ENCODE measurements at regions not wholly inside any gene's neighbourhood (a gene's known extent, or its start where the extent isn't known, plus 50 kb on each side); places are given as distances from the start of the nearest gene placed in this dataset.

DNA sequence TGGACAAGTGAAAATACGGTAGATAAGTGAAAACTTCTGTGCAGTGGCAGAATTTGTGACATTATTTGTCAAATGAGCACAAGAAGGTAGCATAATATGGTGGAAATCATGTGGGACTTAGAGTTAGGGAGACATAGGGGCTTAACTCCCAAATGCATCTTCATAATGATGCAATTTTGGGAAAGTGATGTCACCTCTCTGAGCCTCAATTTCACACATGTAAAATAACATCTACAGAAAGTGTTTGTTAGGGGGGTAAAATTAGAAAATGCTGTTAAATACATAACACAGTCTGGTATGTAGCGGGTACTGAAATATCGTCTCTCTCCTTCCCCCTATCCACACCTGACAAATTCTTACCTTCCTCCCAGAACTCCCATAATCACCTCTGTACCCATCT is 52.9 kb upstream of the CAPN7 start (continued):
- no peak for TF ChIP-seq CTCF (conservative IDR thresholded peaks at IDR 0.05; ENCODE audit: low read depth in 2 of 2)
- no peak for TF ChIP-seq NANOG (IDR thresholded peaks at IDR 0.05; ENCODE audit: borderline replicate concordance)
- no peak for TF ChIP-seq STAT1 (IDR thresholded peaks at IDR 0.05; ENCODE audit: unreplicated experiment)

- no peak overlapping the region for H3K27ac ChIP-seq (ENCODE audit: low read depth)
- no peak overlapping the region for H3K4me3 Mint-ChIP-seq
- TF ChIP-seq STAT1 (IDR thresholded peaks at IDR 0.05; ENCODE audit: unreplicated experiment) = no peak
- TF ChIP-seq ZNF114 (CRISPR knock-in tag; IDR thresholded peaks at IDR 0.05) = no peak
- no peak for TF ChIP-seq CTCF (conservative IDR thresholded peaks at IDR 0.05; ENCODE audit: low read depth in 2 of 2)
- no peak for TF ChIP-seq ZNF331 (CRISPR knock-in tag; IDR thresholded peaks at IDR 0.05; ENCODE audit: low read depth)
- no peak for TF ChIP-seq CREB1 (CRISPR knock-in tag; IDR thresholded peaks at IDR 0.05; ENCODE audit: low read depth)
- TF ChIP-seq, protein P1, sequence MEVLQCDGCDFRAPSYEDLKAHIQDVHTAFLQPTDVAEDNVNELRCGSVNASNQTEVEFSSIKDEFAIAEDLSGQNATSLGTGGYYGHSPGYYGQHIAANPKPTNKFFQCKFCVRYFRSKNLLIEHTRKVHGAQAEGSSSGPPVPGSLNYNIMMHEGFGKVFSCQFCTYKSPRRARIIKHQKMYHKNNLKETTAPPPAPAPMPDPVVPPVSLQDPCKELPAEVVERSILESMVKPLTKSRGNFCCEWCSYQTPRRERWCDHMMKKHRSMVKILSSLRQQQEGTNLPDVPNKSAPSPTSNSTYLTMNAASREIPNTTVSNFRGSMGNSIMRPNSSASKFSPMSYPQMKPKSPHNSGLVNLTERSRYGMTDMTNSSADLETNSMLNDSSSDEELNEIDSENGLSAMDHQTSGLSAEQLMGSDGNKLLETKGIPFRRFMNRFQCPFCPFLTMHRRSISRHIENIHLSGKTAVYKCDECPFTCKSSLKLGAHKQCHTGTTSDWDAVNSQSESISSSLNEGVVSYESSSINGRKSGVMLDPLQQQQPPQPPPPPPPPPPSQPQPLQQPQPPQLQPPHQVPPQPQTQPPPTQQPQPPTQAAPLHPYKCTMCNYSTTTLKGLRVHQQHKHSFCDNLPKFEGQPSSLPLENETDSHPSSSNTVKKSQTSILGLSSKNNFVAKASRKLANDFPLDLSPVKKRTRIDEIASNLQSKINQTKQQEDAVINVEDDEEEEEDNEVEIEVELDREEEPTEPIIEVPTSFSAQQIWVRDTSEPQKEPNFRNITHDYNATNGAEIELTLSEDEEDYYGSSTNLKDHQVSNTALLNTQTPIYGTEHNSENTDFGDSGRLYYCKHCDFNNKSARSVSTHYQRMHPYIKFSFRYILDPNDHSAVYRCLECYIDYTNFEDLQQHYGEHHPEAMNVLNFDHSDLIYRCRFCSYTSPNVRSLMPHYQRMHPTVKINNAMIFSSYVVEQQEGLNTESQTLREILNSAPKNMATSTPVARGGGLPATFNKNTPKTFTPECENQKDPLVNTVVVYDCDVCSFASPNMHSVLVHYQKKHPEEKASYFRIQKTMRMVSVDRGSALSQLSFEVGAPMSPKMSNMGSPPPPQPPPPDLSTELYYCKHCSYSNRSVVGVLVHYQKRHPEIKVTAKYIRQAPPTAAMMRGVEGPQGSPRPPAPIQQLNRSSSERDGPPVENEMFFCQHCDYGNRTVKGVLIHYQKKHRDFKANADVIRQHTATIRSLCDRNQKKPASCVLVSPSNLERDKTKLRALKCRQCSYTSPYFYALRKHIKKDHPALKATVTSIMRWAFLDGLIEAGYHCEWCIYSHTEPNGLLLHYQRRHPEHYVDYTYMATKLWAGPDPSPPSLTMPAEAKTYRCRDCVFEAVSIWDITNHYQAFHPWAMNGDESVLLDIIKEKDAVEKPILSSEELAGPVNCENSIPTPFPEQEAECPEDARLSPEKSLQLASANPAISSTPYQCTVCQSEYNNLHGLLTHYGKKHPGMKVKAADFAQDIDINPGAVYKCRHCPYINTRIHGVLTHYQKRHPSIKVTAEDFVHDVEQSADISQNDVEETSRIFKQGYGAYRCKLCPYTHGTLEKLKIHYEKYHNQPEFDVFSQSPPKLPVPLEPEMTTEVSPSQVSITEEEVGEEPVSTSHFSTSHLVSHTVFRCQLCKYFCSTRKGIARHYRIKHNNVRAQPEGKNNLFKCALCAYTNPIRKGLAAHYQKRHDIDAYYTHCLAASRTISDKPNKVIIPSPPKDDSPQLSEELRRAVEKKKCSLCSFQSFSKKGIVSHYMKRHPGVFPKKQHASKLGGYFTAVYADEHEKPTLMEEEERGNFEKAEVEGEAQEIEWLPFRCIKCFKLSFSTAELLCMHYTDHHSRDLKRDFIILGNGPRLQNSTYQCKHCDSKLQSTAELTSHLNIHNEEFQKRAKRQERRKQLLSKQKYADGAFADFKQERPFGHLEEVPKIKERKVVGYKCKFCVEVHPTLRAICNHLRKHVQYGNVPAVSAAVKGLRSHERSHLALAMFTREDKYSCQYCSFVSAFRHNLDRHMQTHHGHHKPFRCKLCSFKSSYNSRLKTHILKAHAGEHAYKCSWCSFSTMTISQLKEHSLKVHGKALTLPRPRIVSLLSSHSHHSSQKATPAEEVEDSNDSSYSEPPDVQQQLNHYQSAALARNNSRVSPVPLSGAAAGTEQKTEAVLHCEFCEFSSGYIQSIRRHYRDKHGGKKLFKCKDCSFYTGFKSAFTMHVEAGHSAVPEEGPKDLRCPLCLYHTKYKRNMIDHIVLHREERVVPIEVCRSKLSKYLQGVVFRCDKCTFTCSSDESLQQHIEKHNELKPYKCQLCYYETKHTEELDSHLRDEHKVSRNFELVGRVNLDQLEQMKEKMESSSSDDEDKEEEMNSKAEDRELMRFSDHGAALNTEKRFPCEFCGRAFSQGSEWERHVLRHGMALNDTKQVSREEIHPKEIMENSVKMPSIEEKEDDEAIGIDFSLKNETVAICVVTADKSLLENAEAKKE (CRISPR knock-in tag; IDR thresholded peaks at IDR 0.05) = no peak
- TF ChIP-seq POLR2AphosphoS5 (IDR thresholded peaks at IDR 0.05; ENCODE audit: low read depth) = no peak
- TF ChIP-seq REST (IDR thresholded peaks at IDR 0.05; ENCODE audit: unreplicated experiment) = no peak
- no peak for TF ChIP-seq JUNB (IDR thresholded peaks at IDR 0.05; ENCODE audit: unreplicated experiment)
- TF ChIP-seq NANOG (IDR thresholded peaks at IDR 0.05; ENCODE audit: borderline replicate concordance) = no peak
- no peak for TF ChIP-seq EZH2phosphoT487 (IDR thresholded peaks at IDR 0.05; ENCODE audit: unreplicated experiment)
- TF ChIP-seq EZH2 (IDR thresholded peaks at IDR 0.05; ENCODE audit: low read depth, unreplicated experiment) = no peak
Measured at GRCh38 chr3:15154326-15154725, 51.7 kb upstream of the CAPN7 start.

More at GRCh38 chr3:15154326-15154725, 51.7 kb upstream of the CAPN7 start:
- Histone ChIP-seq H3K79me2 (replicated peaks; ENCODE audit: insufficient read depth) (no peaks in the 10 kb centered on the region), H3K36me3 (ENCODE audit: insufficient read depth) (no peaks in the 10 kb centered on the region; the same call in 1 of the 2 replicates), H3K27me3 (ENCODE audit: insufficient read depth) (no peaks in the 10 kb centered on the region), H3K4me2 (no peak overlapping the region), H3K4me1 (ENCODE audit: insufficient read depth) (no peaks in the 10 kb centered on the region), H3K9me2 (ENCODE audit: insufficient read depth) (peaks cover 4% of the 10 kb centered on the region; the same call in 1 of the 2 replicates), H3K4me3 (no peak overlapping the region), H4K20me1 (replicated peaks; ENCODE audit: insufficient read depth) (no peaks in the 10 kb centered on the region), H3F3A (replicated peaks; ENCODE audit: low read depth) (no peaks in the 10 kb centered on the region), H2AFZ (no peak overlapping the region)
- peaks cover 2% of the 10 kb centered on the region for H3K27me3 Mint-ChIP-seq (ENCODE audit: insufficient read depth, low read depth, poor library complexity)
- no peaks in the 10 kb centered on the region for H3K9me3 Mint-ChIP-seq
- H3K27ac Mint-ChIP-seq = no peak overlapping the region
- no peaks in the 10 kb centered on the region for H3K36me3 Mint-ChIP-seq (ENCODE audit: low read depth)
- no peaks in the 10 kb centered on the region for H3K4me1 Mint-ChIP-seq
- no peak for DNase-seq (ENCODE audit: low spot score)
- no peak for ATAC-seq

Measured in GM23338 (cell line).